GM19238 (cell line): ENCODE measurements at regions not wholly inside any gene's neighbourhood (a gene's known extent, or its start where the extent isn't known, plus 50 kb on each side); places are given as distances from the start of the nearest gene placed in this dataset.

Experiments used
- DNase-seq: peaks from one replicate; pipeline ENCODE4 v3.0.0; 2011; ENCODE audit warnings: low spot score; ENCODE audit not compliant: insufficient read length

- DNase-seq: no peak
Observed at GRCh38 chr5:88944751-88945531, 62.0 kb upstream of the MEF2C start.

- DNase-seq: no peak
Observed at GRCh38 chr5:88941581-88941980, 58.6 kb upstream of the MEF2C start.

GRCh38 chr5:88940713-88941112 lies 57.7 kb upstream of the MEF2C start:
- DNase-seq: no peak

GRCh38 chr5:88939300-88939699 lies 56.3 kb upstream of the MEF2C start:
- no peak for DNase-seq

GRCh38 chr5:88938488-88938887 lies 55.5 kb upstream of the MEF2C start:
- DNase-seq: no peak

GRCh38 chr5:88937406-88937805 lies 54.4 kb upstream of the MEF2C start:
- no peak for DNase-seq

- DNase-seq: no peak
Observed at GRCh38 chr5:88934439-88934838, 51.5 kb upstream of the MEF2C start.
